HepG2 (cell line): ENCODE measurements at regions not wholly inside any gene's neighbourhood (a gene's known extent, or its start where the extent isn't known, plus 50 kb on each side); places are given as distances from the start of the nearest gene placed in this dataset.

Experiments
- ATAC-seq: fragments of 200-7000 bp; cut with Tn5 transposase; 3 replicates; pipeline ENCODE4 v1.9.1; 2020; ENCODE audit warnings: mild to moderate bottlenecking, moderate library complexity
- BruUV-seq: library from RNA; stranded (reverse); fragments of 400-500 nt; replicated peaks from 2 replicates; lab custom pipeline; 2021; lab: Mats Ljungman, UMichigan
- CTCF ChIA-PET: fragments of 300-600 bp; formaldehyde crosslinking; extraction: SDS; loops from one replicate; lab custom pipeline; 2021; ENCODE audit warnings: low total read pairs, inconsistent platforms, low intra/inter-chr PET ratio; lab: Yijun Ruan, JAX
- POLR2A ChIA-PET: fragments of 350-600 bp; sonication (Branson Sonifier 250); formaldehyde crosslinking; loops from one replicate; lab custom pipeline; 2020; ENCODE audit warnings: antibody characterized with exemption, inconsistent platforms; lab: Yijun Ruan, JAX
- DNase-seq: peaks from one replicate; pipeline ENCODE4 v3.0.0-alpha.2; 2015; ENCODE audit warnings: low spot score
- FAIRE-seq: peaks from 3 replicates; lab custom pipeline; 2011; peaks lifted over from hg19 to GRCh38; lab: Jason Lieb, UNC
- H2AFZ ChIP-seq: one replicate; pipeline ENCODE4 v1.6.1; 2011; ENCODE audit warnings: low read length, inconsistent platforms
- H3K27ac ChIP-seq: fragments of 300-600 bp; 3 replicates; pipeline ENCODE4 v1.8.0; 2011; ENCODE audit warnings: mixed run types, mild to moderate bottlenecking, mixed read lengths, low read length, inconsistent platforms; ENCODE audit not compliant: insufficient read depth; ENCODE audit errors: extremely low read length
- H3K27me3 ChIP-seq, 2 experiments: fragments of 200-600 bp in 1 of 2; 2 replicates in 1 of 2; 3 replicates in 1 of 2; pipeline versions ENCODE4 v1.6.0 to v1.8.0; 2011; ENCODE audit warnings: low read length in 2 of 2, mild to moderate bottlenecking in 2 of 2, moderate library complexity in 2 of 2, inconsistent platforms in 1 of 2; ENCODE audit not compliant: insufficient read depth in 2 of 2, control insufficient read depth in 1 of 2
- H3K36me3 ChIP-seq, 2 experiments: fragments of 200-600 bp in 1 of 2; replicated peaks in 1 of 2; 2 replicates in 1 of 2; 3 replicates in 1 of 2; pipeline versions ENCODE4 v1.5.1 to v1.8.0; 2011; ENCODE audit warnings: low read length in 2 of 2, inconsistent platforms in 1 of 2; ENCODE audit not compliant: insufficient read depth in 2 of 2, control insufficient read depth in 1 of 2
- H3K4me1 ChIP-seq: 2 replicates; pipeline ENCODE4 v1.5.1; 2012; ENCODE audit warnings: low read length, inconsistent platforms; ENCODE audit not compliant: insufficient read depth
- H3K4me2 ChIP-seq: 2 replicates; pipeline ENCODE4 v1.6.0; 2011; ENCODE audit warnings: low read depth, low read length, inconsistent platforms
- H3K4me3 ChIP-seq, 3 experiments: fragments of 200-600 bp in 1 of 3; sonication (generic), shearing (Covaris generic) in 1 of 3; replicated peaks in 1 of 3; 2 replicates each; pipeline ENCODE4 v1.5.1; 2011 to 2016; ENCODE audit warnings: low read length in 3 of 3, inconsistent platforms in 2 of 3, low read depth in 2 of 3, mild to moderate bottlenecking in 2 of 3, control low read depth in 1 of 3, mixed read lengths in 1 of 3; ENCODE audit not compliant: insufficient read depth in 1 of 3
- H3K79me2 ChIP-seq: one replicate; pipeline ENCODE4 v1.6.1; 2011; ENCODE audit warnings: low read length, inconsistent platforms; ENCODE audit not compliant: insufficient read depth
- H3K9ac ChIP-seq: 2 replicates; pipeline ENCODE4 v1.6.0; 2011; ENCODE audit warnings: mild to moderate bottlenecking, low read depth, low read length, inconsistent platforms; ENCODE audit not compliant: insufficient read depth
- H3K9me3 ChIP-seq: 2 replicates; pipeline ENCODE4 v1.5.1; 2012; ENCODE audit warnings: mild to moderate bottlenecking, low read length
- H4K20me1 ChIP-seq: 2 replicates; pipeline ENCODE4 v1.6.0; 2011; ENCODE audit warnings: inconsistent platforms, mild to moderate bottlenecking, low read length, moderate library complexity; ENCODE audit not compliant: insufficient read depth
- FOXP1 ChIP-seq, 2 experiments: fragments of 450-650 bp in 1 of 2; IDR thresholded peaks; 2 replicates each; pipeline ENCODE4 v1.6.1; 2017 to 2018; ENCODE audit warnings: antibody characterized with exemption in 1 of 2
- KAT8 ChIP-seq: IDR thresholded peaks from 2 replicates; pipeline ENCODE4 v1.6.1; 2016; ENCODE audit warnings: missing genetic modification reagents, missing compliant biosample characterization
- SMAD9 ChIP-seq: sonication (generic); formaldehyde crosslinking; IDR thresholded peaks from 2 replicates; pipeline ENCODE4 v1.5.1; 2020; ENCODE audit warnings: mild to moderate bottlenecking, missing genetic modification reagents
- ZNF747 ChIP-seq: sonication (generic); formaldehyde crosslinking; IDR thresholded peaks from 2 replicates; pipeline ENCODE4 v1.8.1; 2023; ENCODE audit warnings: missing genetic modification reagents, mild to moderate bottlenecking, borderline replicate concordance
- ZNF777 ChIP-seq: sonication (generic); formaldehyde crosslinking; IDR thresholded peaks from 2 replicates; pipeline ENCODE4 v1.4.0; 2020; ENCODE audit warnings: missing genetic modification reagents
- WGBS: methylation state at CpG from one replicate; pipeline ENCODE4 v1.1.6; 2017; ENCODE audit warnings: low lambda C conversion rate; 5-methylcytosine and 5-hydroxymethylcytosine counted together
- in situ Hi-C: cut with HindIII; loops from 2 replicates; pipeline ENCODE4 v1.10.0; 2017; ENCODE audit warnings: low pct_unique_long_range_greater_than_20kb; ENCODE audit not compliant: extremely low pct_ligation_motif_present
- intact Hi-C: fragments of 100-400 bp; cut with micrococcal nuclease; formaldehyde crosslinking; loops from one replicate; pipeline ENCODE4 v1.10.0; 2022; ENCODE audit not compliant: unreplicated experiment
- TF ChIP-seq, protein P1 (sequence below): sonication (generic); formaldehyde crosslinking; IDR thresholded peaks from 2 replicates; pipeline ENCODE4 v1.9.0; 2021; ENCODE audit warnings: missing genetic modification reagents, mild to moderate bottlenecking, borderline replicate concordance
- TF ChIP-seq, protein P2 (sequence below): sonication (generic); formaldehyde crosslinking; IDR thresholded peaks from 2 replicates; pipeline ENCODE4 v1.5.0; 2020; ENCODE audit warnings: mild to moderate bottlenecking, missing genetic modification reagents, borderline replicate concordance
- TF ChIP-seq, protein P3 (sequence below): sonication (generic); formaldehyde crosslinking; IDR thresholded peaks from 2 replicates; pipeline ENCODE4 v1.8.0; 2022; ENCODE audit warnings: low read depth, missing genetic modification reagents

DNA sequence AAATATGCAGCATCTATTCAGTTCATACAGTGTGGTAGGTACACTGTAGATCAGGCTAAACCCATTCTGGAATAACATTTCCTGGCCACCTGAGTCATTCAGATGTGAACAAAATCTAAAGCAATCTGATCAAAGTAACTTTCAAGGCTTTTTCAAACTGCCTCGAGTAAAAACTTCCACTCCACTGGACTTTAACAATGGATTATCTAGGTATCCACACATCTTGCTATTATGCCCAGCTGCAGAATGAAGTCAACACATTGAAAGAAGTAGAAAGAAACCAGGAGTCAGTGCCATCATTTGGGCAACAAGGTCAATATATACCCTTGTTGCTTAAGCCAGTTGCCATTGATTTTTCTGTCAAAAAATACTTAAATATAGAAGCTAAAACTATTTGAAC, 1352.6 kb upstream of the NUDT12 start (continued):
- TF ChIP-seq, protein P1, sequence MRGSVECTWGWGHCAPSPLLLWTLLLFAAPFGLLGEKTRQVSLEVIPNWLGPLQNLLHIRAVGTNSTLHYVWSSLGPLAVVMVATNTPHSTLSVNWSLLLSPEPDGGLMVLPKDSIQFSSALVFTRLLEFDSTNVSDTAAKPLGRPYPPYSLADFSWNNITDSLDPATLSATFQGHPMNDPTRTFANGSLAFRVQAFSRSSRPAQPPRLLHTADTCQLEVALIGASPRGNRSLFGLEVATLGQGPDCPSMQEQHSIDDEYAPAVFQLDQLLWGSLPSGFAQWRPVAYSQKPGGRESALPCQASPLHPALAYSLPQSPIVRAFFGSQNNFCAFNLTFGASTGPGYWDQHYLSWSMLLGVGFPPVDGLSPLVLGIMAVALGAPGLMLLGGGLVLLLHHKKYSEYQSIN (CRISPR knock-in tag): no peak
- TF ChIP-seq KAT8 (CRISPR knock-in tag): no peak

DNA sequence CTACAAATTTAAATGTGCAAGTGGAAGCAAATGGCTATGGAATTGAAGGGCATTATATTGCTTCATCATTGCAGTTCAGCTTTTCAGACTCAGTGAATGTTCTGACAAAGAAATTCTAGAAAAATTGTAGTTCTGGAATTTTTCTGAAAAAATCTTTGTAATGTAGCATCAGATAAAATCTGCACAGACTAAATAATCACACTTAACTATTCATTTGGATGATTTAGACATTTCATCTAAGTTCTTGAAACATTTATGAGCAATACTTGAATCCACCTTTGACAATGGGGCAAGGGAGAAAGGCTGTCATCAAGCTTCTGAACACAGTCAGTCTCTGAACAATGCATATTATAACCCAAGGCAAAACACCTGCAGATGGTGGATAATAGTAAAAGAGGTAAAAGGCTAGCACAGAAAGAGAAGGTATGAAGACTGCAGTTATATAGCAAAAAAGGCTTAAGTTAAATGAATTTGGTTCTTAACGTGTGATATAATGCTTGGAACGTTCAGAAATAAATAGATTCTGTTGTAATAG, 1352.0 kb upstream of the NUDT12 start:
- H3K27me3 ChIP-seq: no peaks in the 10 kb centered on the region
- ChIA-PET POLR2A (no interaction called here), CTCF (no interaction called here)
- no peak overlapping the region for H3K9ac ChIP-seq
- no peaks in the 10 kb centered on the region for H3K4me1 ChIP-seq
- H3K79me2 ChIP-seq: no peaks in the 10 kb centered on the region
- H3K27ac ChIP-seq: no peak overlapping the region
- 14% methylated on average over 2 of the region's 2 CpGs for WGBS
- no TSS peak for BruUV-seq
- no peak overlapping the region for H3K4me3 ChIP-seq
- no peaks in the 10 kb centered on the region for H4K20me1 ChIP-seq
- DNase-seq: no peak
- no peak for FAIRE-seq
- no peaks in the 10 kb centered on the region for H3K36me3 ChIP-seq
- no peak overlapping the region for H2AFZ ChIP-seq
- in situ Hi-C loops (no loop called here), intact Hi-C loops (no loop called here)
- no peak overlapping the region for H3K4me2 ChIP-seq
- ATAC-seq: no peak
- TF ChIP-seq ZNF747 (CRISPR knock-in tag) (no peak), SMAD9 (CRISPR knock-in tag) (no peak), FOXP1 (IDR thresholded peaks at IDR 0.05) (no peak), FOXP1 (CRISPR knock-in tag; IDR thresholded peaks at IDR 0.05) (no peak), ZNF777 (CRISPR knock-in tag) (no peak)
- TF ChIP-seq, protein P2, sequence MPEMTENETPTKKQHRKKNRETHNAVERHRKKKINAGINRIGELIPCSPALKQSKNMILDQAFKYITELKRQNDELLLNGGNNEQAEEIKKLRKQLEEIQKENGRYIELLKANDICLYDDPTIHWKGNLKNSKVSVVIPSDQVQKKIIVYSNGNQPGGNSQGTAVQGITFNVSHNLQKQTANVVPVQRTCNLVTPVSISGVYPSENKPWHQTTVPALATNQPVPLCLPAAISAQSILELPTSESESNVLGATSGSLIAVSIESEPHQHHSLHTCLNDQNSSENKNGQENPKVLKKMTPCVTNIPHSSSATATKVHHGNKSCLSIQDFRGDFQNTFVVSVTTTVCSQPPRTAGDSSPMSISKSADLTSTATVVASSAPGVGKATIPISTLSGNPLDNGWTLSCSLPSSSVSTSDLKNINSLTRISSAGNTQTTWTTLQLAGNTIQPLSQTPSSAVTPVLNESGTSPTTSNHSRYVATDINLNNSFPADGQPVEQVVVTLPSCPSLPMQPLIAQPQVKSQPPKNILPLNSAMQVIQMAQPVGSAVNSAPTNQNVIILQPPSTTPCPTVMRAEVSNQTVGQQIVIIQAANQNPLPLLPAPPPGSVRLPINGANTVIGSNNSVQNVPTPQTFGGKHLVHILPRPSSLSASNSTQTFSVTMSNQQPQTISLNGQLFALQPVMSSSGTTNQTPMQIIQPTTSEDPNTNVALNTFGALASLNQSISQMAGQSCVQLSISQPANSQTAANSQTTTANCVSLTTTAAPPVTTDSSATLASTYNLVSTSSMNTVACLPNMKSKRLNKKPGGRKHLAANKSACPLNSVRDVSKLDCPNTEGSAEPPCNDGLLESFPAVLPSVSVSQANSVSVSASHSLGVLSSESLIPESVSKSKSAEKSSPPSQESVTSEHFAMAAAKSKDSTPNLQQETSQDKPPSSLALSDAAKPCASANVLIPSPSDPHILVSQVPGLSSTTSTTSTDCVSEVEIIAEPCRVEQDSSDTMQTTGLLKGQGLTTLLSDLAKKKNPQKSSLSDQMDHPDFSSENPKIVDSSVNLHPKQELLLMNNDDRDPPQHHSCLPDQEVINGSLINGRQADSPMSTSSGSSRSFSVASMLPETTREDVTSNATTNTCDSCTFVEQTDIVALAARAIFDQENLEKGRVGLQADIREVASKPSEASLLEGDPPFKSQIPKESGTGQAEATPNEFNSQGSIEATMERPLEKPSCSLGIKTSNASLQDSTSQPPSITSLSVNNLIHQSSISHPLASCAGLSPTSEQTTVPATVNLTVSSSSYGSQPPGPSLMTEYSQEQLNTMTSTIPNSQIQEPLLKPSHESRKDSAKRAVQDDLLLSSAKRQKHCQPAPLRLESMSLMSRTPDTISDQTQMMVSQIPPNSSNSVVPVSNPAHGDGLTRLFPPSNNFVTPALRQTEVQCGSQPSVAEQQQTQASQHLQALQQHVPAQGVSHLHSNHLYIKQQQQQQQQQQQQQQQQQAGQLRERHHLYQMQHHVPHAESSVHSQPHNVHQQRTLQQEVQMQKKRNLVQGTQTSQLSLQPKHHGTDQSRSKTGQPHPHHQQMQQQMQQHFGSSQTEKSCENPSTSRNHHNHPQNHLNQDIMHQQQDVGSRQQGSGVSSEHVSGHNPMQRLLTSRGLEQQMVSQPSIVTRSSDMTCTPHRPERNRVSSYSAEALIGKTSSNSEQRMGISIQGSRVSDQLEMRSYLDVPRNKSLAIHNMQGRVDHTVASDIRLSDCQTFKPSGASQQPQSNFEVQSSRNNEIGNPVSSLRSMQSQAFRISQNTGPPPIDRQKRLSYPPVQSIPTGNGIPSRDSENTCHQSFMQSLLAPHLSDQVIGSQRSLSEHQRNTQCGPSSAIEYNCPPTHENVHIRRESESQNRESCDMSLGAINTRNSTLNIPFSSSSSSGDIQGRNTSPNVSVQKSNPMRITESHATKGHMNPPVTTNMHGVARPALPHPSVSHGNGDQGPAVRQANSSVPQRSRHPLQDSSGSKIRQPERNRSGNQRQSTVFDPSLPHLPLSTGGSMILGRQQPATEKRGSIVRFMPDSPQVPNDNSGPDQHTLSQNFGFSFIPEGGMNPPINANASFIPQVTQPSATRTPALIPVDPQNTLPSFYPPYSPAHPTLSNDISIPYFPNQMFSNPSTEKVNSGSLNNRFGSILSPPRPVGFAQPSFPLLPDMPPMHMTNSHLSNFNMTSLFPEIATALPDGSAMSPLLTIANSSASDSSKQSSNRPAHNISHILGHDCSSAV (CRISPR knock-in tag): no peak
- TF ChIP-seq, protein P3, sequence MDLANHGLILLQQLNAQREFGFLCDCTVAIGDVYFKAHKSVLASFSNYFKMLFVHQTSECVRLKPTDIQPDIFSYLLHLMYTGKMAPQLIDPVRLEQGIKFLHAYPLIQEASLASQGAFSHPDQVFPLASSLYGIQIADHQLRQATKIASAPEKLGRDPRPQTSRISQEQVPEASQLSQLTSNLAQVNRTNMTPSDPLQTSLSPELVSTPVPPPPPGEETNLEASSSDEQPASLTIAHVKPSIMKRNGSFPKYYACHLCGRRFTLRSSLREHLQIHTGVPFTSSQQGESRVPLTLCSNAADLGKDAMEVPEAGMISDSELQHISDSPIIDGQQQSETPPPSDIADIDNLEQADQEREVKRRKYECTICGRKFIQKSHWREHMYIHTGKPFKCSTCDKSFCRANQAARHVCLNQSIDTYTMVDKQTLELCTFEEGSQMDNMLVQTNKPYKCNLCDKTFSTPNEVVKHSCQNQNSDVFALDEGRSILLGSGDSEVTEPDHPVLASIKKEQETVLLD (CRISPR knock-in tag): no peak
- H3K9me3 ChIP-seq: no peaks in the 10 kb centered on the region
